HL-60 (cell line): ENCODE measurements at regions not wholly inside any gene's neighbourhood (a gene's known extent, or its start where the extent isn't known, plus 50 kb on each side); places are given as distances from the start of the nearest gene placed in this dataset.

Source experiments
- DNase-seq, 2 experiments: peaks; one replicate each; pipeline ENCODE4 v3.0.0-alpha.2; 2010 to 2020; ENCODE audit warnings: low read depth in 1 of 2, low spot score in 1 of 2
- H3K27ac ChIP-seq: fragments of 250-450 bp; sonication (Bioruptor Pico); replicated peaks from 2 replicates; pipeline ENCODE4 v1.5.1; 2020; ENCODE audit warnings: mild to moderate bottlenecking, moderate library complexity
- H3K27me3 ChIP-seq: fragments of 250-450 bp; sonication (Bioruptor Pico); 2 replicates; pipeline ENCODE4 v1.5.1; 2021; ENCODE audit warnings: mild to moderate bottlenecking, moderate library complexity; ENCODE audit not compliant: insufficient read depth, poor library complexity, severe bottlenecking
- H3K4me3 ChIP-seq: replicated peaks from 2 replicates; pipeline ENCODE4 v1.5.1; 2011; ENCODE audit warnings: mild to moderate bottlenecking, control low read depth, low read length; ENCODE audit not compliant: insufficient read depth
- CTCF ChIP-seq: IDR thresholded peaks from one replicate; pipeline ENCODE4 v1.5.1; 2011; ENCODE audit warnings: low read length, control low read depth, inconsistent platforms; ENCODE audit not compliant: insufficient read depth
- GABPA ChIP-seq: IDR thresholded peaks from 2 replicates; pipeline ENCODE4 v1.6.1; 2012; ENCODE audit warnings: low read depth
- POLR2AphosphoS5 ChIP-seq: IDR thresholded peaks from 2 replicates; pipeline ENCODE4 v1.6.1; 2012; ENCODE audit warnings: low read depth
- REST ChIP-seq: IDR thresholded peaks from 2 replicates; pipeline ENCODE4 v1.6.1; 2012; ENCODE audit warnings: low read depth; ENCODE audit not compliant: insufficient replicate concordance
- SPI1 ChIP-seq: IDR thresholded peaks from 2 replicates; pipeline ENCODE4 v1.6.1; 2012; ENCODE audit warnings: low read depth, mild to moderate bottlenecking, borderline replicate concordance

GRCh38 chr1:2860476-2861142 lies 59.1 kb upstream of the TTC34 start:
- H3K27me3 ChIP-seq, result no peaks in the 10 kb centered on the region
- H3K4me3 ChIP-seq, result no peak overlapping the region
- no peak for DNase-seq
- no peak for TF ChIP-seq CTCF
- no peak for TF ChIP-seq REST
- H3K27ac ChIP-seq, result no peak overlapping the region

- no peak for DNase-seq
- Histone ChIP-seq H3K4me3 (no peak overlapping the region), H3K27me3 (no peaks in the 10 kb centered on the region), H3K27ac (no peak overlapping the region)
- no peak for TF ChIP-seq GABPA
- no peak for TF ChIP-seq REST
- TF ChIP-seq CTCF, result no peak
- TF ChIP-seq POLR2AphosphoS5, result no peak
- no peak for TF ChIP-seq SPI1
Measured at GRCh38 chr1:2861143-2861987, 59.9 kb upstream of the TTC34 start.

- H3K27me3 ChIP-seq, result no peaks in the 10 kb centered on the region
- no peak for DNase-seq
- no peak overlapping the region for H3K27ac ChIP-seq
- TF ChIP-seq POLR2AphosphoS5, result no peak
- no peak for TF ChIP-seq CTCF
- no peak for TF ChIP-seq SPI1
- no peak for TF ChIP-seq GABPA
- no peak for TF ChIP-seq REST
- no peak overlapping the region for H3K4me3 ChIP-seq
Measured at GRCh38 chr1:2861988-2862813, 60.7 kb upstream of the TTC34 start.
